Erythroblast (primary cell): ENCODE measurements at regions not wholly inside any gene's neighbourhood (a gene's known extent, or its start where the extent isn't known, plus 50 kb on each side); places are given as distances from the start of the nearest gene placed in this dataset.

Source experiments
- GATA1 ChIP-seq: IDR thresholded peaks from 2 replicates; pipeline ENCODE4 v1.6.1; 2011; ENCODE audit warnings: low read depth, mild to moderate bottlenecking, control low read depth, low read length, moderate library complexity
- POLR2A ChIP-seq: IDR thresholded peaks from 2 replicates; pipeline ENCODE4 v1.6.1; 2011; ENCODE audit warnings: mild to moderate bottlenecking, low read length

DNA sequence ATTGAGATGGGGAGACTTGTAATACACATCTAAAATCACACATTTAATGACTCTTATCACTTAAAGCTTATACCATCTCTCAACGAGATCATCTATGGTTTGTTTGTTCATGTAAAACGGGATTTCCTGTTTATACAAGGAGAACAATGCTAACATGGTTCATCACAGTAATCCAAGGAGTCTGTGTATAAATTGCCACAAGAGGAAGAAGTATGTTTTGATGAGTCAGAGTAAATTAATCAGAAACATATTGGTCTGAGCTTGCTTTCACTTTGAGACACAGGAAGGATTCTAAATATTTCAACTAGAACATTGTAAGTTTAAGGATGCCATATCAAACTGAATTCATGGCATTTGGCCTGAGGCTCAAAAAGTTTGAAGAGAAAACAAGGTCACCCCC is 594.1 kb downstream of the GLUD2 start:
- TF ChIP-seq POLR2A (no peak), GATA1 (no peak)
